ENCODE measurements at regions not wholly inside any gene's neighbourhood (a gene's known extent, or its start where the extent isn't known, plus 50 kb on each side); places are given as distances from the start of the nearest gene placed in this dataset.

- DNase-seq, result no peak
Measured at GRCh38 chr3:71843071-71843470, 58.1 kb upstream of the PROK2 start.

- no peak for DNase-seq
Measured at GRCh38 chr3:71838406-71838805, 53.5 kb upstream of the PROK2 start.

All from NCI-H1105 treated with DMSO at 0.1 percent for 48 hours (cell line).